ENCODE measurements at regions not wholly inside any gene's neighbourhood (a gene's known extent, or its start where the extent isn't known, plus 50 kb on each side); places are given as distances from the start of the nearest gene placed in this dataset.

- no peaks in the 10 kb centered on the region for H3K9me3 ChIP-seq (ENCODE audit: low read length)
- intact Hi-C loops (cut with micrococcal nuclease): no loop called here
- H3K9me2 ChIP-seq (replicated peaks; ENCODE audit: low read length): no peaks in the 10 kb centered on the region
- no peaks in the 10 kb centered on the region for H3F3A ChIP-seq (ENCODE audit: low read length, unreplicated experiment)
- H3K4me3 ChIP-seq (ENCODE audit: low read length): no peak overlapping the region
- no peaks in the 10 kb centered on the region for H3K79me2 ChIP-seq (ENCODE audit: low read length)
- ChIA-PET CTCF (no interaction called here), POLR2A (ENCODE audit: unreplicated experiment) (no interaction called here)
- no peaks in the 10 kb centered on the region for H4K20me1 ChIP-seq (ENCODE audit: low read length)
- DNase-seq: peak; percentile 50
- BruUV-seq (replicated peaks): no TSS peak
- no peak overlapping the region for H2AFZ ChIP-seq (ENCODE audit: low read length)
- ATAC-seq: peak; percentile 27; the same call in 1 of the 2 replicates
- H3K9ac ChIP-seq (ENCODE audit: low read length): no peak overlapping the region
- no peak overlapping the region for H3K27ac ChIP-seq (ENCODE audit: low read length)
- no peaks in the 10 kb centered on the region for H3K36me3 ChIP-seq (ENCODE audit: low read depth, low read length)
- H3K27me3 ChIP-seq (ENCODE audit: low read length): no peaks in the 10 kb centered on the region
- TF ChIP-seq EZH2phosphoT487 (IDR thresholded peaks at IDR 0.05; ENCODE audit: borderline replicate concordance, low read length) (no peak), EZH2 (IDR thresholded peaks at IDR 0.05; ENCODE audit: low read length, unreplicated experiment) (no peak), CTCF (conservative IDR thresholded peaks at IDR 0.05; ENCODE audit: low read depth, low read length) (no peak)
- H3K4me2 ChIP-seq (ENCODE audit: low read length): no peak overlapping the region
- peaks cover 6% of the 10 kb centered on the region; the same call in 1 of the 2 replicates for H3K4me1 ChIP-seq (ENCODE audit: insufficient read depth, low read length)
Measured at GRCh38 chr4:14592950-14593349, 409.3 kb upstream of the CPEB2 start.

- POLR2A ChIA-PET (ENCODE audit: unreplicated experiment): no interaction called here
- Histone ChIP-seq H3K79me2 (ENCODE audit: low read length) (no peaks in the 10 kb centered on the region), H3K9ac (ENCODE audit: low read length) (no peak overlapping the region), H2AFZ (ENCODE audit: low read length) (no peak overlapping the region), H3K4me2 (ENCODE audit: low read length) (no peak overlapping the region), H4K20me1 (ENCODE audit: low read length) (no peaks in the 10 kb centered on the region), H3K4me3 (ENCODE audit: low read length) (no peak overlapping the region), H3K9me3 (ENCODE audit: low read length) (no peaks in the 10 kb centered on the region), H3K4me1 (ENCODE audit: insufficient read depth, low read length) (peaks cover 6% of the 10 kb centered on the region; the same call in 1 of the 2 replicates), H3K27me3 (ENCODE audit: low read length) (no peaks in the 10 kb centered on the region), H3K36me3 (ENCODE audit: low read depth, low read length) (no peaks in the 10 kb centered on the region), H3K9me2 (replicated peaks; ENCODE audit: low read length) (no peaks in the 10 kb centered on the region), H3K27ac (ENCODE audit: low read length) (no peak overlapping the region), H3F3A (ENCODE audit: low read length, unreplicated experiment) (no peaks in the 10 kb centered on the region)
- DNase-seq (no peak), ATAC-seq (no peak)
- TF ChIP-seq CTCF (conservative IDR thresholded peaks at IDR 0.05; ENCODE audit: low read depth, low read length): no peak
- no peak for TF ChIP-seq EZH2 (IDR thresholded peaks at IDR 0.05; ENCODE audit: low read length, unreplicated experiment)
- no peak for TF ChIP-seq EZH2phosphoT487 (IDR thresholded peaks at IDR 0.05; ENCODE audit: borderline replicate concordance, low read length)
- BruUV-seq (replicated peaks): no TSS peak
- CTCF ChIA-PET: no interaction called here
- intact Hi-C loops (cut with micrococcal nuclease): no loop called here
Measured at GRCh38 chr4:14596028-14596427, 406.3 kb upstream of the CPEB2 start.

- Histone ChIP-seq H3K9me3 (ENCODE audit: low read length) (no peaks in the 10 kb centered on the region), H3F3A (ENCODE audit: low read length, unreplicated experiment) (no peaks in the 10 kb centered on the region), H3K4me2 (ENCODE audit: low read length) (no peak overlapping the region), H3K4me3 (ENCODE audit: low read length) (no peak overlapping the region), H3K9ac (ENCODE audit: low read length) (no peak overlapping the region), H4K20me1 (ENCODE audit: low read length) (no peaks in the 10 kb centered on the region), H3K9me2 (replicated peaks; ENCODE audit: low read length) (no peaks in the 10 kb centered on the region), H2AFZ (ENCODE audit: low read length) (no peak overlapping the region), H3K36me3 (ENCODE audit: low read depth, low read length) (no peaks in the 10 kb centered on the region), H3K4me1 (ENCODE audit: insufficient read depth, low read length) (peaks cover 6% of the 10 kb centered on the region; the same call in 1 of the 2 replicates), H3K27ac (ENCODE audit: low read length) (no peak overlapping the region), H3K27me3 (ENCODE audit: low read length) (no peaks in the 10 kb centered on the region), H3K79me2 (ENCODE audit: low read length) (no peaks in the 10 kb centered on the region)
- DNase-seq (no peak), ATAC-seq (no peak)
- POLR2A ChIA-PET (ENCODE audit: unreplicated experiment): no interaction called here
- intact Hi-C loops (cut with micrococcal nuclease): no loop called here
- CTCF ChIA-PET: no interaction called here
- no peak for TF ChIP-seq CTCF (conservative IDR thresholded peaks at IDR 0.05; ENCODE audit: low read depth, low read length)
- TF ChIP-seq EZH2phosphoT487 (IDR thresholded peaks at IDR 0.05; ENCODE audit: borderline replicate concordance, low read length): no peak
- no peak for TF ChIP-seq EZH2 (IDR thresholded peaks at IDR 0.05; ENCODE audit: low read length, unreplicated experiment)
- BruUV-seq (replicated peaks): no TSS peak
Measured at GRCh38 chr4:14596437-14596836, 405.8 kb upstream of the CPEB2 start.
